ENCODE measurements at regions not wholly inside any gene's neighbourhood (a gene's known extent, or its start where the extent isn't known, plus 50 kb on each side); places are given as distances from the start of the nearest gene placed in this dataset.

DNA sequence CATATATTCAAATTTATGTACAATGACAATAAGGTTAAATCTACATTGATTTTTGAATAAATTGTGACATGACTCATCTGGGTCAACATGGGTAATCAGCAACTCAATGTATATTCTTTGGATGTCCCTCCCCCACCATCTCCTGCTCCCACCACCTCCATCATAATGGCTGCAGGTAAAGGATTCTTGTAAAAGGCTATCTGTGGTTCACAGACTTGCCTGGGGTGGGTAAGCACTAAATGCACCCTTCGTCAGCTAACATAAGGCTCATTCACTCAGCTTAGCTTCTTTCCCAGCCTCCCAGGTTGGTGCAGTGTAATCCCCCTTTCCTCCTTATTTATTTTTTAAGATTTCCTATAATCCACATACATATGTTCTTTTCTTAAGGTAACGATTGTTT, 355.7 kb upstream of the DPYD start:
- TF ChIP-seq RAD21 (IDR thresholded peaks at IDR 0.05; ENCODE audit: low read depth): no peak
- TF ChIP-seq FOXM1 (IDR thresholded peaks at IDR 0.05; ENCODE audit: borderline replicate concordance, low read depth): no peak
- no peak for TF ChIP-seq REST (IDR thresholded peaks at IDR 0.05; ENCODE audit: low read depth)

Data from Ishikawa (cell line).